NCI-H2081 treated with DMSO at 0.1 percent for 48 hours (cell line): ENCODE measurements at regions not wholly inside any gene's neighbourhood (a gene's known extent, or its start where the extent isn't known, plus 50 kb on each side); places are given as distances from the start of the nearest gene placed in this dataset.
"Not testable (repeated sequence)": the region's sequence is repeated elsewhere in the genome, so short reads cannot be mapped to it uniquely, and the experiment has no call there.

ENCODE experiments used
- DNase-seq: peaks from one replicate; lab custom pipeline; 2025; lab: John Stamatoyannopoulos, UW

- no peak for DNase-seq
Observed at GRCh38 chr5:99315413-99316183, 386.8 kb upstream of the CHD1 start.

- no peak for DNase-seq
Observed at GRCh38 chr5:99314721-99315120, 385.9 kb upstream of the CHD1 start.

GRCh38 chr5:99308131-99308530 lies 379.3 kb upstream of the CHD1 start:
- DNase-seq: no peak

GRCh38 chr5:99305045-99305580 lies 376.3 kb upstream of the CHD1 start:
- DNase-seq: no peak

- DNase-seq: no peak
Observed at GRCh38 chr5:99285606-99286005, 356.8 kb upstream of the CHD1 start.

- no peak for DNase-seq
Observed at GRCh38 chr5:99275128-99275527, 346.3 kb upstream of the CHD1 start.

- DNase-seq: no peak
Observed at GRCh38 chr5:99272576-99272975, 343.8 kb upstream of the CHD1 start.

- no peak for DNase-seq
Observed at GRCh38 chr5:99258819-99259218, 330.0 kb upstream of the CHD1 start.

- DNase-seq: no peak
Observed at GRCh38 chr5:99248066-99248465, 319.3 kb upstream of the CHD1 start.

- DNase-seq: no peak
Observed at GRCh38 chr5:99247346-99247745, 318.5 kb upstream of the CHD1 start.

GRCh38 chr5:99243111-99243510 lies 314.3 kb upstream of the CHD1 start:
- DNase-seq: no peak

GRCh38 chr5:99239826-99240360 lies 311.1 kb upstream of the CHD1 start:
- no peak for DNase-seq

GRCh38 chr5:99191206-99191745 lies 262.5 kb upstream of the CHD1 start:
- DNase-seq: no peak

GRCh38 chr5:99187611-99188010 lies 258.8 kb upstream of the CHD1 start:
- DNase-seq: no peak

- no peak for DNase-seq
Observed at GRCh38 chr5:99179206-99179605, 250.4 kb upstream of the CHD1 start.

GRCh38 chr5:99177796-99178195 lies 249.0 kb upstream of the CHD1 start:
- DNase-seq: no peak

GRCh38 chr5:99176186-99176585 lies 247.4 kb upstream of the CHD1 start:
- DNase-seq: no peak

GRCh38 chr5:99169309-99169708 lies 240.5 kb upstream of the CHD1 start:
- no peak for DNase-seq

- DNase-seq: not testable (repeated sequence)
Observed at GRCh38 chr5:99161538-99161937, 232.7 kb upstream of the CHD1 start.

- no peak for DNase-seq
Observed at GRCh38 chr5:99156688-99157087, 227.9 kb upstream of the CHD1 start.

GRCh38 chr5:99143283-99143795 lies 214.5 kb upstream of the CHD1 start:
- not testable (repeated sequence) for DNase-seq

- no peak for DNase-seq
Observed at GRCh38 chr5:99141534-99142128, 212.8 kb upstream of the CHD1 start.

GRCh38 chr5:99138911-99139310 lies 210.1 kb upstream of the CHD1 start:
- DNase-seq: no peak
